ENCODE measurements at regions not wholly inside any gene's neighbourhood (a gene's known extent, or its start where the extent isn't known, plus 50 kb on each side); places are given as distances from the start of the nearest gene placed in this dataset.

- no peak for DNase-seq
Measured at GRCh38 chr12:92208613-92209121, 63.0 kb upstream of the BTG1 start.

GRCh38 chr12:92206596-92206995, 61.0 kb upstream of the BTG1 start:
- no peak for DNase-seq

GRCh38 chr12:92206011-92206410, 60.4 kb upstream of the BTG1 start:
- no peak for DNase-seq

- DNase-seq, result no peak
Measured at GRCh38 chr12:92199819-92200576, 54.4 kb upstream of the BTG1 start.

GRCh38 chr12:92197815-92198214, 52.2 kb upstream of the BTG1 start:
- no peak for DNase-seq

GRCh38 chr12:92196368-92196767, 50.7 kb upstream of the BTG1 start:
- DNase-seq, result no peak
